ENCODE measurements at regions not wholly inside any gene's neighbourhood (a gene's known extent, or its start where the extent isn't known, plus 50 kb on each side); places are given as distances from the start of the nearest gene placed in this dataset.

GRCh38 chr4:30536231-30536630 lies 183.9 kb upstream of the PCDH7 start:
- H3K4me3 ChIP-seq (IDR thresholded peaks at IDR 0.05; ENCODE audit: insufficient read depth, low read depth, low read length), result no peak overlapping the region
- no peak overlapping the region for H3K27ac ChIP-seq
- H4K20me1 ChIP-seq (ENCODE audit: insufficient read depth), result no peaks in the 10 kb centered on the region
- TF ChIP-seq CTCF (conservative IDR thresholded peaks at IDR 0.05; ENCODE audit: low read depth, low read length), result no peak
- no peaks in the 10 kb centered on the region for H3K79me2 ChIP-seq (ENCODE audit: insufficient read depth, low read depth)
- no peaks in the 10 kb centered on the region for H3K4me1 ChIP-seq (ENCODE audit: low read depth, poor library complexity, severe bottlenecking)
- no peaks in the 10 kb centered on the region for H3K36me3 ChIP-seq (ENCODE audit: insufficient read depth)
- no peak overlapping the region for H2AFZ ChIP-seq (ENCODE audit: low read depth)
- no peak overlapping the region for H3K9ac ChIP-seq
- H3K27me3 ChIP-seq (ENCODE audit: insufficient read depth, low read depth), result no peaks in the 10 kb centered on the region
- H3K4me2 ChIP-seq, result no peak overlapping the region

- Histone ChIP-seq H3K27me3 (ENCODE audit: insufficient read depth, low read depth) (no peaks in the 10 kb centered on the region), H3K27ac (no peak overlapping the region), H3K9ac (no peak overlapping the region), H2AFZ (ENCODE audit: low read depth) (no peak overlapping the region), H3K79me2 (ENCODE audit: insufficient read depth, low read depth) (no peaks in the 10 kb centered on the region), H4K20me1 (ENCODE audit: insufficient read depth) (no peaks in the 10 kb centered on the region), H3K4me3 (IDR thresholded peaks at IDR 0.05; ENCODE audit: insufficient read depth, low read depth, low read length) (no peak overlapping the region), H3K4me2 (no peak overlapping the region), H3K4me1 (ENCODE audit: low read depth, poor library complexity, severe bottlenecking) (no peaks in the 10 kb centered on the region), H3K36me3 (ENCODE audit: insufficient read depth) (no peaks in the 10 kb centered on the region)
- TF ChIP-seq CTCF (conservative IDR thresholded peaks at IDR 0.05; ENCODE audit: low read depth, low read length), result no peak
Observed at GRCh38 chr4:30537456-30537855, 182.7 kb upstream of the PCDH7 start.

- H3K36me3 ChIP-seq (ENCODE audit: insufficient read depth), result no peaks in the 10 kb centered on the region
- TF ChIP-seq CTCF (conservative IDR thresholded peaks at IDR 0.05; ENCODE audit: low read depth, low read length), result no peak
- no peak overlapping the region for H3K27ac ChIP-seq
- no peak overlapping the region for H3K4me2 ChIP-seq
- no peaks in the 10 kb centered on the region for H3K27me3 ChIP-seq (ENCODE audit: insufficient read depth, low read depth)
- H2AFZ ChIP-seq (ENCODE audit: low read depth), result no peak overlapping the region
- H4K20me1 ChIP-seq (ENCODE audit: insufficient read depth), result no peaks in the 10 kb centered on the region
- no peak overlapping the region for H3K9ac ChIP-seq
- no peaks in the 10 kb centered on the region for H3K4me1 ChIP-seq (ENCODE audit: low read depth, poor library complexity, severe bottlenecking)
- no peak overlapping the region for H3K4me3 ChIP-seq (IDR thresholded peaks at IDR 0.05; ENCODE audit: insufficient read depth, low read depth, low read length)
- no peaks in the 10 kb centered on the region for H3K79me2 ChIP-seq (ENCODE audit: insufficient read depth, low read depth)
Observed at GRCh38 chr4:30538794-30539193, 181.4 kb upstream of the PCDH7 start.

GRCh38 chr4:30543057-30543456 lies 177.1 kb upstream of the PCDH7 start:
- H3K4me2 ChIP-seq, result no peak overlapping the region
- no peaks in the 10 kb centered on the region for H4K20me1 ChIP-seq (ENCODE audit: insufficient read depth)
- no peaks in the 10 kb centered on the region for H3K79me2 ChIP-seq (ENCODE audit: insufficient read depth, low read depth)
- no peak for TF ChIP-seq CTCF (conservative IDR thresholded peaks at IDR 0.05; ENCODE audit: low read depth, low read length)
- no peak overlapping the region for H3K9ac ChIP-seq
- H2AFZ ChIP-seq (ENCODE audit: low read depth), result no peak overlapping the region
- no peaks in the 10 kb centered on the region for H3K36me3 ChIP-seq (ENCODE audit: insufficient read depth)
- no peaks in the 10 kb centered on the region for H3K4me1 ChIP-seq (ENCODE audit: low read depth, poor library complexity, severe bottlenecking)
- H3K27me3 ChIP-seq (ENCODE audit: insufficient read depth, low read depth), result no peaks in the 10 kb centered on the region
- H3K27ac ChIP-seq, result no peak overlapping the region
- H3K4me3 ChIP-seq (IDR thresholded peaks at IDR 0.05; ENCODE audit: insufficient read depth, low read depth, low read length), result no peak overlapping the region

GRCh38 chr4:30553151-30553550 lies 167.0 kb upstream of the PCDH7 start:
- no peaks in the 10 kb centered on the region for H4K20me1 ChIP-seq (ENCODE audit: insufficient read depth)
- no peaks in the 10 kb centered on the region for H3K36me3 ChIP-seq (ENCODE audit: insufficient read depth)
- no peak overlapping the region for H3K9ac ChIP-seq
- no peaks in the 10 kb centered on the region for H3K79me2 ChIP-seq (ENCODE audit: insufficient read depth, low read depth)
- no peak overlapping the region for H3K27ac ChIP-seq
- H3K4me1 ChIP-seq (ENCODE audit: low read depth, poor library complexity, severe bottlenecking), result no peaks in the 10 kb centered on the region
- H3K4me3 ChIP-seq (IDR thresholded peaks at IDR 0.05; ENCODE audit: insufficient read depth, low read depth, low read length), result no peak overlapping the region
- no peak overlapping the region for H3K4me2 ChIP-seq
- no peak for TF ChIP-seq CTCF (conservative IDR thresholded peaks at IDR 0.05; ENCODE audit: low read depth, low read length)
- no peaks in the 10 kb centered on the region for H3K27me3 ChIP-seq (ENCODE audit: insufficient read depth, low read depth)
- H2AFZ ChIP-seq (ENCODE audit: low read depth), result no peak overlapping the region

Measured in KMS-11 (cell line).